ENCODE measurements at regions not wholly inside any gene's neighbourhood (a gene's known extent, or its start where the extent isn't known, plus 50 kb on each side); places are given as distances from the start of the nearest gene placed in this dataset.

GRCh38 chr20:39899881-39900280, 789.2 kb downstream of the MAFB start:
- Mint-ChIP-seq H3K4me3 (no peak overlapping the region; the same call in 2 of the 3 replicates), H3K4me1 (peaks cover 34% of the 10 kb centered on the region), H3K9me3 (no peaks in the 10 kb centered on the region; the same call in 2 of the 3 replicates), H3K36me3 (ENCODE audit: low read depth) (peaks cover 8% of the 10 kb centered on the region; the same call in 2 of the 3 replicates), H3K27me3 (ENCODE audit: insufficient read depth, low read depth, poor library complexity) (peaks cover 2% of the 10 kb centered on the region), H3K27ac (peak overlapping the region; percentile 49)
- H3K4me3 ChIP-seq = no peak overlapping the region
- H3F3A ChIP-seq (replicated peaks; ENCODE audit: low read depth) = no peaks in the 10 kb centered on the region
- TF ChIP-seq EZH2phosphoT487 (IDR thresholded peaks at IDR 0.05; ENCODE audit: unreplicated experiment) (no peak), JUNB (IDR thresholded peaks at IDR 0.05; ENCODE audit: unreplicated experiment) (no peak), EZH2 (IDR thresholded peaks at IDR 0.05; ENCODE audit: low read depth, unreplicated experiment) (no peak), ZNF331 (CRISPR knock-in tag; IDR thresholded peaks at IDR 0.05; ENCODE audit: low read depth) (no peak), CTCF (conservative IDR thresholded peaks at IDR 0.05; ENCODE audit: low read depth in 2 of 2) (0 out of 4 replicates have a peak, but pooled peaks of 1 of the 2 experiments have one; percentile 1), ZNF462 (CRISPR knock-in tag; IDR thresholded peaks at IDR 0.05) (0 out of 2 replicates have a peak, but pooled peaks have one; percentile 15), ETS1 (IDR thresholded peaks at IDR 0.05) (no peak), POLR2AphosphoS5 (IDR thresholded peaks at IDR 0.05; ENCODE audit: low read depth) (0 out of 2 replicates have a peak, but pooled peaks have one; percentile 19), STAT1 (IDR thresholded peaks at IDR 0.05; ENCODE audit: unreplicated experiment) (no peak), NANOG (IDR thresholded peaks at IDR 0.05; ENCODE audit: borderline replicate concordance) (peak; percentile 91; the same call in 1 of the 2 replicates)
- DNase-seq (ENCODE audit: low spot score) (peak; percentile 54), ATAC-seq (peak; percentile 97)
- H3K9me2 ChIP-seq (ENCODE audit: insufficient read depth) = peaks cover 16% of the 10 kb centered on the region
- peaks cover 37% of the 10 kb centered on the region for H3K4me1 ChIP-seq (ENCODE audit: insufficient read depth)
- no peaks in the 10 kb centered on the region for H3K36me3 ChIP-seq (ENCODE audit: insufficient read depth)
- peak overlapping the region; percentile 69 for H3K27ac ChIP-seq (ENCODE audit: low read depth)
- H3K4me2 ChIP-seq = peak overlapping the region; percentile 18; the same call in 1 of the 2 replicates
- no peaks in the 10 kb centered on the region for H3K27me3 ChIP-seq (ENCODE audit: insufficient read depth)
- H3K79me2 ChIP-seq (replicated peaks; ENCODE audit: insufficient read depth) = no peaks in the 10 kb centered on the region
- no peak overlapping the region for H2AFZ ChIP-seq
- no peaks in the 10 kb centered on the region for H4K20me1 ChIP-seq (replicated peaks; ENCODE audit: insufficient read depth)
